ENCODE measurements at regions not wholly inside any gene's neighbourhood (a gene's known extent, or its start where the extent isn't known, plus 50 kb on each side); places are given as distances from the start of the nearest gene placed in this dataset.
"Not testable (repeated sequence)": the region's sequence is repeated elsewhere in the genome, so short reads cannot be mapped to it uniquely, and the experiment has no call there.

GRCh38 chr20:52004715-52005114 is 186.9 kb downstream of the ZFP64 start:
- peak; percentile 26 for DNase-seq

- no peak for DNase-seq
Measured at GRCh38 chr20:52004018-52004417, 187.6 kb downstream of the ZFP64 start.

- DNase-seq, result no peak
Measured at GRCh38 chr20:52003415-52003814, 188.2 kb downstream of the ZFP64 start.

GRCh38 chr20:52001999-52002666 is 189.4 kb downstream of the ZFP64 start:
- DNase-seq, result no peak

GRCh38 chr20:51997281-51997936 is 194.2 kb downstream of the ZFP64 start:
- not testable (repeated sequence) for DNase-seq

- no peak for DNase-seq
Measured at GRCh38 chr20:51995551-51995951, 193.2 kb upstream of the SALL4 start.

GRCh38 chr20:51994751-51995417 is 192.6 kb upstream of the SALL4 start:
- DNase-seq, result no peak

GRCh38 chr20:51987812-51988211 is 185.5 kb upstream of the SALL4 start:
- no peak for DNase-seq

GRCh38 chr20:51985013-51985415 is 182.7 kb upstream of the SALL4 start:
- peak; percentile 27 for DNase-seq

GRCh38 chr20:51980277-51980676 is 178.0 kb upstream of the SALL4 start:
- no peak for DNase-seq

- DNase-seq, result no peak
Measured at GRCh38 chr20:51979226-51979625, 176.9 kb upstream of the SALL4 start.

GRCh38 chr20:51978070-51978501 is 175.8 kb upstream of the SALL4 start:
- DNase-seq, result no peak

- DNase-seq, result no peak
Measured at GRCh38 chr20:51972056-51972455, 169.7 kb upstream of the SALL4 start.

- DNase-seq, result no peak
Measured at GRCh38 chr20:51970858-51971257, 168.5 kb upstream of the SALL4 start.

- DNase-seq, result no peak
Measured at GRCh38 chr20:51969191-51969590, 166.9 kb upstream of the SALL4 start.

- no peak for DNase-seq
Measured at GRCh38 chr20:51968151-51968550, 165.8 kb upstream of the SALL4 start.

- DNase-seq, result peak; percentile 59
Measured at GRCh38 chr20:51966296-51966971, 164.1 kb upstream of the SALL4 start.

- DNase-seq, result no peak
Measured at GRCh38 chr20:51961964-51962761, 159.8 kb upstream of the SALL4 start.

GRCh38 chr20:51960047-51960675 is 157.8 kb upstream of the SALL4 start:
- DNase-seq, result no peak

GRCh38 chr20:51959066-51959542 is 156.8 kb upstream of the SALL4 start:
- DNase-seq, result no peak

- DNase-seq, result no peak
Measured at GRCh38 chr20:51958099-51959065, 156.1 kb upstream of the SALL4 start.

Measured in inflammatory macrophage treated with lipopolysaccharide for 4 hours (primary cell).